Central memory CD4-positive, alpha-beta T cell (primary cell): ENCODE measurements at regions not wholly inside any gene's neighbourhood (a gene's known extent, or its start where the extent isn't known, plus 50 kb on each side); places are given as distances from the start of the nearest gene placed in this dataset.

Source experiments
- DNase-seq: peaks from one replicate; pipeline ENCODE4 v3.0.0; 2022

DNA sequence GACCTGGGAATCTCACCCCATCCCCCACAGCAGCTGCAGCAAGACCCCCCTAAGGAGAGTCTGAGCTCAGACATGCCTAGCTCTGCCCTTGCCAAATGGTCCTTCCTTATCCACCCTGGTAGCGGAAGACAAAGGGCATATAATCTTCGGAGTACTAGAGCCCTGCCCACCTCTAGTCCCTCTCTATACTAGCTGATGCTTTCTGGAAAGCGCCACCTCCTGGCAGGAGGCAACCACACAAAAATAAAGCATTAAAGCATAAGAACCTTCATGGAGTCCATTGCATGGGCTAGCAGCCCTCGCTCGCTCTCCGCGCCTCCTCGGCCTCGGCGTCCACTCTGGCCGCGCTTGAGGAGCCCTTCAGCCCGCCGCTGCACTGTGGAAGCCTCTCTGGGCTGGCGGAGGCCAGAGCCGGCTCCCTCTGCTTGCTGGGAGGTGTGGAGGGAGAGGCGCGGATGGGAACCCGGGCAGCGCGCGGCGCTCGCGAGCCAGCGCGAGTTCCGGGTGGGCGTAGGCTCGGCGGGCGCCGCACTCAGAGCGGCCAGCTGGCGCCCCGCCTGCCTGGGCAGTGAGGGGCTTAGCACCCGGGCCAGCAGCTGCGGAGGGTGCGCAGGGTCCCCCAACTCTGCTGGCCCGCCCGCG, 941.2 kb downstream of the SUCLG1 start:
- DNase-seq = no peak

DNA sequence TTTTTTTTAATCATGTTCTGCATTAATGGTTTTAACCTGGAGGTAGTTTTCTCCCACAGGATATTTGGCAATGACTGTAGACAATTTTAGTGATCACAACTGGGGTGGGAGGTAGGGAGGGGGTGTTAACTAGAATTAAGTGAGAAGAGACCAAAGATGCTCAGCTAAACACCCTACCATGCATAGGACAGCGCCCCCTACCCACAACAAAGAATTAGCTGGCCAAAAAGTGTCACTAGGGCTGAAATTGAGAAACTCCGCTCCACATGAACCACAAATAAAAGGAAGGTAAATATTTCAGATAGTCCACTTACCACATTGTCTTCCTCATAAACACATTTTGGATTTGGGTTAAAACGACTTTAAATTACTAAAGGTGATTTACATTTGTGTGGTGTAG, 942.6 kb downstream of the SUCLG1 start:
- no peak for DNase-seq

DNA sequence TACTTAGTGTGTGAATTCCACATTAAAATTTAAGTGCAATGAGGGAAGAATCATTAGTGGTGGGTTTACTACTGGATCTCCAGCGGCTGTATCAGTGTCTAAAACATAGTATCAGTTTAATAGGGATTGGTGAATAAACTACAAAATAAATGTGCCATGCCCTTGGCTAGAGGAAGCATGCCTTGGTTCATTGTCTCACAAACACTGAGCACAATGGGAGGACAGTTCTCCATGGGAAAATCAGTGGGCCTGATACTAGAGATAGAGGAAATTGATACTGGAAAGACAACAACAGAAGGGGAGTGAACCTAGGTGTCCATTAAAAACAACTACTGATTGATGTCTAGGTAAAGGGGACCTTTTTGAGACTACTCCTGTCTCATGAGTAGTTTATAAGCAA, 971.6 kb downstream of the SUCLG1 start:
- DNase-seq = no peak

DNA sequence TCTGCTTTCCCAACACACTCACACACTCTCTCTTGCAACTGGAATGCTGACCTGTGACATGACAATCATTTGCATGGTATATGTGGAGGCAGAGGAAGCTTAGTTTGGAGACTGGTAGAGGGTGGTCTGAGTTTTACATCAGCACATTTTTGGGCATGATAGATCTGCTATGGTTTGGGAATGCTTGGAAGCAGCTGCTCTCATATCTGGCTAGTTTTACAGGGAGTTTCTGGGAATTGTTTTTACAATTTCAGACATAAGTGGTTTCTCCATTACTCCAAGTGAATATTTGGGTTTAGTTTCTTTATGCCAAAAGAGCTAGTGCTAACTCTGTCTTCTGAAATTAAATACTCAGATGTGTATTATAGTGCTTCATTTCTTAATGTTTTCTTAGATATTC, 977.6 kb downstream of the SUCLG1 start:
- DNase-seq = no peak

DNA sequence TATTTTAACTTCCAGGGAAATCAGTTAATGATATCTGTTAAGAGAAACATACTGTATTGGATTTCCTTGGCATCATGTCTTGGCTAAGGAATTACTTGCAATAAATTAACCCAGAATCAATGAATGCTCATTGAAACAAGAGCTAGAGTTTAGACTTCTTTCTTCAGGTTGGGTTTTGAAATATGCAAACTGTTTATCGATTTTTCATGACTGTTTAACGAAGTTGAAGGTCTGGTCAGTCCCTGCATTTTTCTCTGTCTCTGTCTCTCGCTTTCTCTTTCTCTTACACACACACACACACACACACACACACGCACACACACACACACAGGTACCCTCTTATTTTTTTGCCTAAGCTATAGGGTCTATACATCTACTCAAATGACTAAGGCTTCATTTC, 981.0 kb downstream of the SUCLG1 start:
- DNase-seq = no peak

DNA sequence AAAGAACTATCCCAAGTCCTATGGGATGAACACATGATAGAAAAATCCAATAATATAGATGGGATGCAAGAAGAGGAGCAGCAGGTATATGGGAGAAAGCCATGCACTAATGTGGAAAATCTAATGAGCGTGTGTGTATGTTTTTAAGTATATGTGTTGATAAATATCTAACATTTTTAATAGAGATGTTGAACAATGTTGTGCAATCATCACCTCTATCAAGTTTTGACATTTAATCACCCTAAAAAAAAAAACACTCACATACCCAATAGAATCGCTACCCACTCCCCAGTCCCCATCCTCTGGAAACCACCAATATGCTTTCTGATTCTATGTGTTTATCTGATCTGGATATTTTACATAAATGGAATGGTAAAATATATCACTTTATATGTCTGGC, 983.7 kb downstream of the SUCLG1 start:
- no peak for DNase-seq

DNA sequence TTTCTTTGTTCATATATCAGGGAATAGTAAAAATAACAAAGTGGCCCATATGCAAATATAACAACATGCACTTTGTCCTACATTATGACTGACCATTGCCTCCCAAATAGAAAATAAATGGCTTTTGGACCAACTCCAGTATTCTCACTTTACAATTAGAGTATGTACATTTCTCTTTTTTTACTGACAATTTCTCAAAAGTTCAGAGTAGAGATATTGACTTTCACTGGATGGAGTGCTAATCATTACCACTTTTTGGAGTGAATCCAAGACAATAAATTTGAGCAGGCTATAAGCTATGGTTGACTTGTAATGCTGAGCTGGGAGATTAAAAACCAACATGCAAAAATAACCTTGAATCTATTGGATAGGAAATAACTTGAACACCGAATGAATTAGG, 987.4 kb downstream of the SUCLG1 start:
- DNase-seq = no peak

DNA sequence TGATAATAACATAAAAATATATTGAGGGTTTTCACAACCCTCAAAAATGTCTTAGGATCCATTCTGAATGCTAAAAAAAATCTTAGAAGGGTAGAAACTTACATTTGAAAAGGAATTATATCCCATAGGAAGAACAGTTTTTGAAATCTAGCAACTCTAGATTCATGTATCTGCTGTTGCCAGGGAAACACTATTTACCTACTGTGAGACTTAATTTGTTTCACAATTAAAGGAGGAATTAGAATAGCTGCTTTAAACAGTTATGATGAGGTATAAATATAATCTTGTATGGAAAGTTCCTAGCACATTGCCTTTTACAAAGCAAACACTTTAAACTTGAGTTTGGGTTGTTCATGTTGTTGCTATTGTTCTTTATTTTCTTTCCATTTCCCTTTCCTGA, 988.2 kb downstream of the SUCLG1 start:
- no peak for DNase-seq

DNA sequence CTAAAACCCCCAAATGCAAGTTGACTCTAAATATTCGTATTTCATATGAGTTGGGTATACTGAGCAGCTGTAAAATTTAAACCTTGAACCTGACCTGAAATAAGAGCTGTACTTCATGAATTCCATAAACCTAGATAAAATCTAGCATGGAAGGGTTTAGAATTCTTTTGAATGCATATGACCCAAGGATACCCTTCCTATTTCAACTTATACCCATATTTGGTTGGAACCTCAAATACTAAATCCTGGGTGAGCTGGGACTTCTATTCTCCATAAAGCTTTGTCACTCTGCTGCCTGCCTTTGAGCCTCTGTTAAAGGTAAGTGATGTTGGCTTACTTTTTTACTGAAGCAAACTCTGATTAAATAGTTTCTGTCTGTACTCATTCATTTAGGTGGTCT, 994.6 kb downstream of the SUCLG1 start:
- DNase-seq = no peak

DNA sequence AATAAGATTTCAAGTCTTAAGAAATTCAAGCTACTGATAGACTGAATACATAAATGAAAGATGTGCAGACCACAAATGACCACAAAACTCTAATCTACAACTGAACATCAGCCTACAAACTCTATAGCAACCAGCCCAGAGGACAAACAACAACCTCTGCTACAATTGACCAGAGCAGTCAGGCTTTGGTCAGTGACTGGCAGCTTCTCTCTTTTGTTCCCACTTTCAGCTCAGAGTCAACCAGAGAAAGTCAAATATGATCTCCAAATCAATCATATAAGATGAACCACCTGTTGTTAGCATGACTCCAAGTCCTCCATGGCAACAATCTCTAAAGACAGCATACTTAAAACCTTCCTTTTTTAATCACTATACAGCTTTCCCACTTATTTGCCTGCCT, 996.2 kb downstream of the SUCLG1 start:
- DNase-seq = no peak

DNA sequence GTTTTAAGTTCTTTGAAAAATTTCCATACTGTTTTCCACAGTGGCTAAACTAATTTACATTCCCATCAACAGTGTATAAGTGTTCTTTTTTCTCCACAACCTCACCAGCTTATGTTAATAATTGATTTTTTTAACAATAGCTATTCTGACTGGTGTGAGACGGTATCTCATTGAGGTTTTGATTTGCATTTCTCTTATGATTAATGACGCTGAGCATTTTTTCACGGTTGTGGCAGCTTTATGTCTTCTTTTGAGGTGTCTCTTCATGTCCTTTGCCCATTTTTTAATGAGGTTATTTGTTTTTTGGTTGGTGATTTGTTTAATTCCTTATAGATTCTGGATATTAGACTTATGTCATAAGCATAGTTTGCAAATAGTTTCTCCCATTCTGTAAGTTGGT, 997.9 kb downstream of the SUCLG1 start:
- DNase-seq = no peak

DNA sequence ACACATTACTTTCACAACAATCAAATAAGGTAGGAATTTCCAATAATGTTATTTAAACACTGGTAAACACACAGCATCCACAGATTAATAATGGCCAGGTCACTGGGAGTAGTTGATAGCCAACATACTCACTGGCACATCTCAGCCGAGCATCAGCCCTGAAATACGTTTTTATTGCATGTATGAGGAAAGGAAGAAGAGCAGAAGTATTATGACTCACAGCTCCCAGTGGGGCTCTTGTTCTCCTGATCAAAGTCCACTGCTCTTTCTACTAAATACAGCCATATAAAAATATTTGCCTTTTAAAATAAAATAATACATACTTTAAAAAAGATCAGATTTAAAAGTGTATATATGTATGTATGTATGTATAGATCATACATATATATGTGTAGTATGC, 999.6 kb downstream of the SUCLG1 start:
- DNase-seq = no peak

DNA sequence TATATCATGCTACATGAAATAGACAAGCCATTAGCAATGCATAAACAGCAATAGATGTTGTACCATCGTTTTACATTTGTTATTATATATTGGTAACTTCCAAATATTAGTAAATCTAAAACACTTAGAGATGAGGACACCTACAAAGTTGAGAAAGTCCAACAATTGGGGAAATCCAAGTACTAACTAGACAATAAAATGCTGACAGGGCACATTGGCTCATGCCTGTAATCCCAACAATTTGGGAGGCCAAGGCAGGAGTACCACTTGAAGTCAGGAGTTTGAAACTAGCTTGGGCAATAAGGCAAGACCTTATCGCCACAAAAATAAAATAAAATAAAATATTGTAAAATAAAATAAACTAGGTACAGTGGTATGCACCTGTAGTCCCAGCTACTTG, 1023.1 kb downstream of the SUCLG1 start:
- no peak for DNase-seq

DNA sequence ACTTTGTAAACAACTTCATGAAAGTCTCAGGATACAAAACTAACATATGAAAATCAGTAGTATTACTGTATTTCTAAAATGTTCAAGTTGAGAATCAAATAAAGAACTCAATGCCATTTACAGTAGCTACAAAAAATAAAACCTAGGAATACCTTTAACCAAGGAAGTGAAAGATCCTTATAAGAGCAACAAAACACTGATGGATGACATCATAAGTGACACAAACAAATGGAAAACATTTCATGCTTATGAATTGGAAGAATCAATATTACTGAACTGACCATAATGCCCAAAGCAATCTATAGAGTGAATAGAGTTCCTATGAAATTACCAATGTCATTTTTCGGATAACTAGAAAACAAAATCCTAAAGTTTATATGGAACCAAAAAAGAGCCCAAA, 1038.1 kb downstream of the SUCLG1 start:
- no peak for DNase-seq

DNA sequence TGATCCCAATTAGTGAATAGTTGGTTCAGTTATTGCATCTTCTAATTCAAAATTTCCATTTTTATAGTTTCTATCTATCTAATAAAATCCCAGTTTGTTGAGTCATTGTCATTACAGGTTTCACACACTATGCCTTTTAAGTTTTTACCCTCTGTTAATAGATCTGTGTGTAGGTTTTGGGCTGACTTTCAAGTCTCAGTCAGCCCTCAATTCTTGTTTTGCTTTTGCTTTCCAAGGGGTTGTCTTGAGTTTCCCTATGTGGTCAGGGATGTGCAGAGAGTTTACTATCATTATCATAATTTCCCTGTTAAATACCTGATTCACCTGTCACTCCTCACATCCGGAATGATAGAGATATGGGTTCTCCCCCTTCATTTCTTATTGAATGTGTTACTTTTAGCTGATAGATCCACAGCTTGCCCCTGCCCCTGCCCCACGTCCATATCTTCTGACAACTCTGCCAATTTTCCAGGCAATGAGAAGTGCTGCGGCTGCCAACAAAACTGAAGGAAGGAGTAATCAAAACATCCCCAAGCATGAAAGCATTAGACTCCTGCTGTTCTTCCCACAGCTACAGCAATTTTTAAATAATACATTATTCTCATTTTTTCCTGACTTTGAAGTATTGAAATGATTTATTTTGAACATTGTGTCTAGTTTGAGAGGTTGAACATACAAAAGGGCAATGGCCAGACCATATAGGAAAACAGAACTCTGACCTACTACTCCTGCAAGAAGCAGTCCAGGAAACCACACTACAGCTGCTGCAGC, 1064.8 kb downstream of the SUCLG1 start:
- DNase-seq = no peak

DNA sequence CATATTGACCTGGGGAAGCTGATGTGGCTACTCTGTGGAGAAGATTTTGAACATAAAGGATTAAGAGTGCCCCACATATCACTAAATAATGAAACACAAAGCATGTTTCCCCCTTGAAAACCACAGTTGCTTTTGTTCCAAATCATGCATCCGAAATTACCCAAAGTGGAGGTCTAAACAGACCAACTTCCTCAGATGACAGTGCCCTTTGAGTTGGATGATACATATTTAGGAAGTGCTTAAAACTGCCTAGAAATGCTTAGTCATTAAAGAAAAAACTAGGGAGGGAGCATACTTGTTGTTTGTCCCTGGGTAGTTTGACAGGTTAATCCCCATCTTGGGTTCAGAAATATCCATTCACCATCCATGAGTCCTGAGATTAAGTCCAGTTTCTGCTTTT, 1070.3 kb downstream of the SUCLG1 start:
- no peak for DNase-seq

DNA sequence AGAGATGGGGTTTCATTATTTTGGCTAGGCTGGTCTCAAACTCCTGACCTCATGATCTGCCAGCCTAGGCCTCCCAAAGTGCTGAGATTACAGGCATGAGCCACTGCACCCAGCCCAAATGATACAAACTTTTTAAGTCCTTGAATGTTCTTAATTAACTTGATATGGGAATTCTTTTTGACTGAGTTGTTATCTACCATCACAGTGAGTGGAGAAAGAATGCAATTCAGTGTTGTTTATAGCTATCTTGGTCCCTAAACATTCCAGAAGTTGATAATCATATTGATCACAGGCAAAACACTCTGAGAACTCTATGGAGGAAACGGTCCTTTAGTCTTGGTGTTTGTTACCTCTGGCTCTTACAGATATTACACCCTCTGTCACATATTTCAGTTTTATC, 1072.5 kb downstream of the SUCLG1 start:
- DNase-seq = no peak

DNA sequence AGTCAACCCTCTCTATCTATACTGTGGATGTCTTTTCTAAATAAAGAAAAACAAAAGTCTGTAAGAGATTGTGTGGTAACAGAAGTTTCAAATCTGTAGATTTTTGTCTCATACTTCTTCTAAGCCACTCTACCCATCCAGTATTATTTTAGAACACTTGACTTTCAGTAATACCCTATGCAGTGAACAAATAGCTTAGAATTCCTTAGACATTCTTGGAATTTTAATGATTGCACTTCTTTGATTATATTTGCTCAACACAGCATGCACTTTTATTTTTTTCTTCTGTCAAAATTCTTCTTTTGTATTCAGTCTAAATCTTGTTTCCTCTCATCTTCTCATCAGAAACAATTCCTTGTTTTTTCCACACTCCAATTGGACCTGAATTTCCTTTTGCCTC, 1080.2 kb downstream of the SUCLG1 start:
- no peak for DNase-seq

DNA sequence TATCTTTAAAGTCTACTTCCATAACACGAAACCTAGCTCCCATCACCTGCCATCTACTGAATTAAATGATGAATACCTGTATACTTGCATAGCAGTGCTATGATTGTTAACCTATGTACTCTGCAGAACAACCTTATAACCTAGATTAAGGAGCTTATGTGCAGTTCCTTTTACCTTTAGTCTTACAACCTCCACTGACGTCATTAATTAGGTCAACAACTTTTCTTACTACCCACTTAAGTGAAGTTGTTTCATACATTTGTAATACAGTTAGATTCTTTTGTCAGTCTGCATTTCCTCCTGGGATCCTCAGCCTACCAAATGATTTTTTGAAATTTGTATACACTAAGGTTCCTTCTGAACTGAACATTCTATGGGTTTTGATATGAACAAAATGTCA, 1082.3 kb downstream of the SUCLG1 start:
- no peak for DNase-seq

DNA sequence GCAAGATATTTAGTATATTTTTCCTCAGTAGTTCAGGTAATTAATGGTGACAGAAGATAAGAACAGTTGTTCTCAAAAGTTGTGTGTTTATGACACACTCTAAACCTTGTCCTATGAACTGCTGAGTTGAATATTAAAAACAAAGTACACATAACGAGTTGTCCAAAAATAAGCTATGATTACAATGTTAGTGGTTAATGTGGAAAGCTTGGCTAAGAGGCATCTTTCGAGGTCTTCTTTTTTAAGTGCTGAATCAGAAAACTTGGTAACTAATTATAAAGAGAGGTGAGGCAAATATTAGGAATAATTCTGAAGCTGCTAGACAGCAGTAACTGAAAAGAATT, 1088.7 kb downstream of the SUCLG1 start:
- DNase-seq = no peak

DNA sequence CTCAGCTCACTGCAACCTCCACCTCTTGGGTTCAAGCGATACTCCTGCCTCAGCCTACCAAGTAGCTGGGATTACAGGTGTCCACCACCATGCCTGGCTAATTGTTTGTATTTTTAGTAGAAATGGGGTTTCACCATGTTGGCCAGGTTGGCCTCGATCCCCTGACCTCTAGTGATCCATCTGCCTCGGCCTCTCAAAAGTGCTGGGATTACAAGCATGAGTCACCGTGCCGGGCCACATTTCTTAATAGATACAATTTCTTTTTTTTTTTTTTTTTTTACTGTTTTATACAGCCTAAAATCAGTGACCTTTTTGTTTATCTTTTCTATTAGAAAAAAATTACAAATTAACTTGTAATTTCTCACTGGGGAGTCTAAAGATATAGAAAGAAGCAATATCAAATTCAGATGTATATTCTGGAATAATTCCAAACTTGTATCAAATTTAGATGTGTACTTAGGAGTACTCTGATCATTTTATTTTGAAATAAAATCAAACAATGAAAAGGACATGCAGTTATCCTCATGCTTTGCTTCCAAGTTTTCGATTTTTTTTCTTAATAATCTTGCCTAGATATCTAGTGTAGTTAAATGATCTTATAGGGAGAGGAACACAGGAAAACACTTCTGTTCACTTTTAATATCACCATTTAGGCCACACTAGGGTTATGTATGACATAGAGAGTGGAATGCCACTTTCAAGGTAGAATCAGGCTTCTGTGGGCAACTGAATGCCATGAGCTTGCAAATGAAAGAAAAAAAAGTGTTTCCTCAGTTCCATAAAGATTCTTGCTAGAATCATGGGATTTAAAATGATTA, 1089.3 kb downstream of the SUCLG1 start:
- no peak for DNase-seq

DNA sequence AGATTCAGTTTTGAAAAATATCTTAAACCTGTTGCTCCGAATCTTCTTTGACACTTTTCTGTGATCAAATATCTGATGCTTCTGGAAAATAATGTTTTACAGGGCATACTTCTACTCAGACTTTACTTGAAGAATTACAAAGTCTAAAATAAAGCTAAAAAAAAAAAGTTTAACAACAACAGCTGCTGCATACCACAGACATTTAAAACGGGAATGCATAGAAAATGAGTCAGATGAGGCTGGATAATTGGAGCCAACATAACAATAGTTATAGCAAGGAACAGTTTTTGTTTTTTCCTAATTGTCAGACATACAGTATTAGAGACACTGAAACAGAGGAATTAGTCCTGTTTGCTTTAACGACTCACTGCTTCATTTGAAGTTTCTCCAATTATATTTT, 1090.2 kb downstream of the SUCLG1 start:
- no peak for DNase-seq

DNA sequence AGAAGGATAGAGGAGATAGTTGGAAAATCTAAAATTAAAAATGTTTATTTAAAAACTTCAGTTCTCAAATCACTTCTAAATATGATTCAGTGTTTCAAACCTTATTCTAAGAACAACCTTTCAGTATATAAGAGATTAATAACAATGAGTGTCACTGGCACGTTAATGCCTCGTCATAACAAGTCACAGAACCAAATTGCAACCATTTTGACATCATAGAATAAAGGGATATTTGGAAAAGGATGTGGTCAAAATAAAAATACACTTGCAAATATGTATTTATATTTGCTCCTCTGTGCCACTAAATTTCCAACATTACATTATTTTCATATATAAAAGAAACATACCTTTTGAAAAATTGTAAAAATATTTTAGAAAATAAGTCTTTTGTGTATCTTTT, 1090.6 kb downstream of the SUCLG1 start:
- no peak for DNase-seq

DNA sequence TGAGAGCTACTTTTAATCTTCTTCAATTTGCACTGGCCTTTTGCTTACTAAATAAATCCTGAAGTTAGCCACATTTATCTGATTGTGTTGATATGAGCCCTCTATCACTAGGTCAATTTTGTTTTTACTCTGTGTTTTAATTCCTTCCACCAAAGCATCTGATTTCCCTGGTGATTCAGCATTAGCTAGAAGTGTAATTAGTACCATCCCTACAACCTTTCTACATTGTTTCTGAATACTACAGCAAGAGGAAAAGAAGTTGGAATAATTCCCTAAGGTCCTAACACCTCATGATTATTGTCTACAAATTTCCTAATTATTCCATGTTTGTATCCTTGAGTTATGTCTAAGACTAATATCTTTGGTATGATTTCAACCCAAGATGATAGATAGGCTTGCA, 1093.6 kb downstream of the SUCLG1 start:
- DNase-seq = no peak
